ENCODE measurements at regions not wholly inside any gene's neighbourhood (a gene's known extent, or its start where the extent isn't known, plus 50 kb on each side); places are given as distances from the start of the nearest gene placed in this dataset.

DNA sequence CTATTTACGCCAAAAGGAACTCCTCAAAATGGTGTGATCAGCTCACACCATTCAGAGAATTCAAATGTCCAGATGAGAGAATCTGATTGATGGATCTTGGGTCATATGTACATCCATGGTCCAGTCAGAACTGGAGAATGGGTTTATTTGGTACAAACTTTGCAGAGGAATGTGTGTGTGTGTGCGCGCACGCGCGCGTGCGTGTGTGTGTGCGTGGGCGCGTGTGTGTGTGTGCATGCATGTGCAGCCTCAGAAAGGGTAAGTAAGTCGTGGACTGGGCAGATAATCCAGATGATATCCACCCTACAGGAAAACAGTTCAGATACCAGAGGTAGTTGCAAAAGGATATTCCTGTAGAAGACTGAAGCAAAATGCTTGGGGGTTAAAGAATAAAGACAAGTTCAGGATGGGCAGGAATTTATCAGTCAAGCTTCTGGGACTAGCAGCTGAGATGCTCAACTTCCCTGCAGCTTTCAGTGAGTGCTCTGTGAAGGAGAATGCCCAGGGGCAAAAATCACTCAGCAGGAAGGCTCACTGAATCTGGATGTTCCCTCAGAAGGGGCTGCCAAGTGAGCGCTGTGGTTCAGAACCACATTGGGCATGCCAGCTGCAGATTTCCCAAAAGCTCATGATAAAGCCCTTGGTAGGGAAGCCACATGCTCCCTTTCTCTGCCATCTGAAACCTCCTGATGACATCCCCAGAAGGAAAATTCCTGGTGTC lies 440.5 kb upstream of the SGCD start:
- DNase-seq (ENCODE audit: low read depth in 4 of 4, low spot score in 3 of 4): no peak

- no peak for DNase-seq (ENCODE audit: low read depth in 4 of 4, low spot score in 3 of 4)
Measured at GRCh38 chr5:155895484-155895883, 431.5 kb upstream of the SGCD start.

DNA sequence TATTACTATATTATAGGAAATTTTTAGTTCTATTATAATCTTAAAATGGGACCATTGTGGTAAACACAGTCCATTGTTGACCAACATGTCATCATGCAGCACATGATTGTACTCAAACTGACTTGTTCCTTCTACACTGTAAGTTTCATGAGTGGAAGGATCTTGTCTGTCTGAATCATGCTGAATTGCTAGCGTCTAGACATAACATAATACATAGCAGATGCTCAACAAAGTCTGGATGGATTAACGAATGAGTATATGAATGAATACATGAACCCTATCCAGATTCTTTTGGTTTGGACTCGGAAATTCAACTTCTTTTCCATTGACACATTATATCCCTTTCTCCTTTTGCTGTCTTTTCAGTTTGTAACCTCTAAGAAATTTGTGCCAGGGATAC lies 429.2 kb upstream of the SGCD start:
- DNase-seq (ENCODE audit: low read depth in 4 of 4, low spot score in 3 of 4): no peak

GRCh38 chr5:155898284-155898683 lies 428.7 kb upstream of the SGCD start:
- no peak for DNase-seq (ENCODE audit: low read depth in 4 of 4, low spot score in 3 of 4)

DNA sequence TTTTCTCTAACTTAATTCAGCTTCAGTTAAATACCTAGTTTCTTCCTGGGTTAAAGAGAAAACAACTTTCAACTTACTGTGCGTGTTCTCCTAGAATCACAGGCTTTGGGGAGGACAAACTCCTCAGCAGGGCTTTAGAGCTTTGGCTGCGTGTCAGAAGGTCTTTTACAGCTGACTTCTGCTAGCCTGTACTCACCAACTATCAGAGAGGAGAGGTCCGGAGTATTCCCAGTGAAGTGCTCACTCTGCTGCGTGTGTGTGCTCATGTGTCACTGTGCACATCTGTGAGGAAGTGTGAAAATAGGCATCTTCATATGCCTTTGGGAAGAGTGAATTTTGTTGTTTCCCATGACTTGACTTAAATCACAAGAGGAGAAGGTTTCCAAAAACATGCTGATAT lies 423.2 kb upstream of the SGCD start:
- DNase-seq (ENCODE audit: low read depth in 4 of 4, low spot score in 3 of 4): no peak

DNA sequence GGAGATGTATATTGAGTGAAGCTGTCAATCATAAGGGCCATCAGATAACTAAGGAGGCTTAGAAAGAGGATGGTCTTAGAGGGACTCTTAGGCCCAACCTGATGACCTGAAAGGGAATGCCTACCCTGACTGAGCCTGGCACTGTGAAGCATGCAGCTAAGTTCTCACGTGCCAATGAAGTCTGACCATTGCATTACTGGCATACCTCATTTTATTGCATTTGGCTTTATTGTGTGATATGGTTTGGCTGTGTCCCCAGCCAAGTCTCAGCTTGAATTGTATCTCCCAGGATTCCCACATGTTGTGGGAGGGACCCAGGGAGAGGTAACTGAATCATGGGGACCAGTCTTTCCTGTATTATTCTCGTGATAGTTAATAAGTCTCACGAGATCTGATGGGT lies 421.6 kb upstream of the SGCD start:
- DNase-seq (ENCODE audit: low read depth in 4 of 4, low spot score in 3 of 4): no peak

GRCh38 chr5:155906046-155906445 lies 420.9 kb upstream of the SGCD start:
- no peak for DNase-seq (ENCODE audit: low read depth in 4 of 4, low spot score in 3 of 4)

DNA sequence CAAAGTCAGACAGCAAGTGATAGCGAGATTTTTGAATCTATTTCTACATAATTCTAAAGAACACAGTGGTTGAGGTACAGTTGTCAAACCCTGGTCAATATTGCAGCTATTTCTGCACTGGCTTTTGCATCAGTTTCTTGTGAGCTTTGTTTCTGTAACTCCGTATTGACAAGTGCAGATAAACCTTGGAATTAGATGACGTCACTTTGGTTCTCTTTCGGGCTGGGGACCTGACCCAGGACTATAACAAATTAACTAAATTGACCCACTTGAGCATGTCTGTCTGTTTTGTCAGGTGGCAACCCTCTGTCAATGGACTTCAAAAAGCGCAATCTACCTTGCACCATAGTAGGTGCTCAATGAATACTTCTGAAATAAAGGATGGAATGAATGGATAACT lies 418.4 kb upstream of the SGCD start:
- no peak for DNase-seq (ENCODE audit: low read depth in 4 of 4, low spot score in 3 of 4)

DNA sequence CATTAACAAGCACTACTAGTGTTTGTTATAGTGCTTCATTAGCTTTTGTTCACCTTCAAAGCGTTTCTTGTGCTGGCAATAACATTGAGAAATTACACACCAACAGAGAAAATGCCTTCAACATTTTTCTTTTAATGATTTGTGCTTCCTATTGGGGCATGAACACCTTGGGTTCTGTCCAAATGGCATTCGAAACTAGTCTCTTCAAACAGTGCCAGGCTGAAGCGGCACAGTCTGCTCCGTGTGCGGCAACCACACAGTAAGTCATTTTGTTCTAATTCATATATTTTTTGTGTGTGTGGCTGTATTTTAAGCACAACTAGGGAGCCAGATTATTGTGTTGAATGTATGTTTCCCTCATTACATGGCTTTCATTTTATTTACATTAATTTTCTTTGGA lies 414.7 kb upstream of the SGCD start:
- no peak for DNase-seq (ENCODE audit: low read depth in 4 of 4, low spot score in 3 of 4)

- no peak for DNase-seq (ENCODE audit: low read depth in 4 of 4, low spot score in 3 of 4)
Measured at GRCh38 chr5:155914766-155915165, 412.2 kb upstream of the SGCD start.

DNA sequence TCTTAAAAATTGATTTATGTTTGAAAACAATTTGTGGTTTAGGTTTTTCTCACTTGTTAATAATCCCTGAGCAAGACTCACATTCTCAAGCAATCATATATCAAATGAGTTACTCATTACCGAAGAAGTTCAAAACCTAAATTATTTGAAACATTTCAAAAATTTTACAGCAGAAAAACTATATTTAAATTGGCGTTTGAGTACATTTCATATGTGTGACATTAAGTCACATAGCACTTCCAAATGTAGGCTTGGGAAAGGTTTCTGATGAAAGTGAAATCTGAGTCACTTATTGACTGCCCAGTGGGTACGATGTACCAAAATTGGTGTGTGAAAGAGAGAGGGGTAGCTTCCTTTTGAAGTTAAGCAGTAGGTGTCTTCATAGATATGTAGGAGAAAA lies 411.4 kb upstream of the SGCD start:
- no peak for DNase-seq (ENCODE audit: low read depth in 4 of 4, low spot score in 3 of 4)

- DNase-seq (ENCODE audit: low read depth in 4 of 4, low spot score in 3 of 4): no peak
Measured at GRCh38 chr5:155919126-155919525, 407.8 kb upstream of the SGCD start.

DNA sequence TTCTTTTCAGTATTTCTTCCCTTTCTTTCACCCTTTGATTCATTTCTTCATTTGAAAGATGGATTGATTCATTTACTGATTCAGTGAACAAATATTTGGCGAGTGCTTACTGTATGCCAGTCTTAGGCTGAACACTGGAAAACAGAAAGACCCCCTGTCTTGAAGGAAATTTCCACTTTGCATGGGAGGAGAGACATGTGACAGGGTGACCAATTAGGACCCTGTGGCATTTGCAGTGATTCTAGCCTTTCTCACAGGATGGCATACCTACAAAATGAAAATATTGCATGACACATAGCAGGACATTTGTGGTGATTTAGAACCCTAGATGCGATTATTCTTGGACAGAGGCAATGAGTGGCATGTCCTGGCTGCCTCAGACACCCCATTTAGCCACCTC lies 407.2 kb upstream of the SGCD start:
- no peak for DNase-seq (ENCODE audit: low read depth in 4 of 4, low spot score in 3 of 4)

GRCh38 chr5:155921621-155922020 lies 405.3 kb upstream of the SGCD start:
- DNase-seq (ENCODE audit: low read depth in 4 of 4, low spot score in 3 of 4): no peak

DNA sequence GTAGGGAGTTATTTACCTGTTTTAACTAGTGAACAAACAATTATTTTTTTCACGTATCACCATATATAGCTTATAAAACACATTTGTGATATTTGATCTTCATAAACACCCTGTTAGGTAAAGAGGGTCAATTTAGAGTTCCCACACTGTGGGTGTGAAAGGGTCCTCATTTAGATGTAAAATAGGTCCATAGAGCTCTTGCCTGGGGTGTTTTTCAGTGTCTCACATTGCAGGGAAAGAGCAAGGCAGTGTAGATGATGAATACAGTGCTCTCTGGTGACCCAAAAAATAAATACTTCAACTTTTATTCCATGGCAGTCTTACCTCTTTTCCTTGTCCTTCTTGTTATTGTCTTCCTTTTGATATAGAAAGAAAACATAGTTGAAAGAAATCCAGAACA lies 403.2 kb upstream of the SGCD start:
- no peak for DNase-seq (ENCODE audit: low read depth in 4 of 4, low spot score in 3 of 4)

GRCh38 chr5:155926031-155926430 lies 400.9 kb upstream of the SGCD start:
- no peak for DNase-seq (ENCODE audit: low read depth in 4 of 4, low spot score in 3 of 4)

GRCh38 chr5:155926766-155927165 lies 400.2 kb upstream of the SGCD start:
- DNase-seq (ENCODE audit: low read depth in 4 of 4, low spot score in 3 of 4): no peak

- DNase-seq (ENCODE audit: low read depth in 4 of 4, low spot score in 3 of 4): no peak
Measured at GRCh38 chr5:155929112-155929511, 397.9 kb upstream of the SGCD start.

- DNase-seq (ENCODE audit: low read depth in 4 of 4, low spot score in 3 of 4): no peak
Measured at GRCh38 chr5:155934964-155935363, 392.0 kb upstream of the SGCD start.

DNA sequence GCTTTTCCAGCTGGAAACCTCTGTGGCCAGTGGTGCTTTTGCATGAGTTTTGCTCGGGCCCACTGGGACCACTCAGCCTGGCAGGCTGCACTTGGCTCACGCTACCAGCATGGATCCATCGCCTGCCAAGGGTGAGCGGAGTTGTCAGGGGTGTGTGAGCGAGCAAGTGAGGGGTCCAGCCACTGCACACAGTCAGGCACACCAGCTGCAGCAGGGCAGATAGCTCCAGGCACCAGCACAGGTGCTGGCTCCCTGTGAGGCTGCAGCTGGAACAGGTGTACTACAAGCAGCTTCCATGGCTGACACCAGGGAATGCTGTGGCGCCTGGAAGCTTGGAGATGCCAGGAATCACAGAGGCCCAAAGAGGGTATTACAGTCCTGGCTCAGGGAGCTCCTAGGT lies 391.2 kb upstream of the SGCD start:
- no peak for DNase-seq (ENCODE audit: low read depth in 4 of 4, low spot score in 3 of 4)

GRCh38 chr5:155936520-155937406 lies 390.2 kb upstream of the SGCD start:
- no peak for DNase-seq (ENCODE audit: low read depth in 4 of 4, low spot score in 3 of 4)

- DNase-seq (ENCODE audit: low read depth in 4 of 4, low spot score in 3 of 4): no peak
Measured at GRCh38 chr5:155938051-155938450, 388.9 kb upstream of the SGCD start.

Data from right renal pelvis (tissue), 4 donors.